Amygdala (tissue), 56 donors: ENCODE measurements at regions not wholly inside any gene's neighbourhood (a gene's known extent, or its start where the extent isn't known, plus 50 kb on each side); places are given as distances from the start of the nearest gene placed in this dataset.

Experiments used
- DNase-seq, 56 donors: peaks; one replicate each; lab custom pipeline; 2025; lab: John Stamatoyannopoulos, UW

GRCh38 chrX:10021461-10022272 lies 54.5 kb downstream of the CLDN34 start:
- no peak for DNase-seq

- DNase-seq, result no peak
These were observed 55.0 kb downstream of the CLDN34 start for GRCh38 chrX:10022273-10022541.

- no peak for DNase-seq
These were observed 55.6 kb downstream of the CLDN34 start for GRCh38 chrX:10022580-10023245.

GRCh38 chrX:10023821-10024220 lies 56.7 kb downstream of the CLDN34 start:
- DNase-seq, result no peak

GRCh38 chrX:10025742-10026493 lies 58.8 kb downstream of the CLDN34 start:
- DNase-seq, result peak in 2 of 56 donors; percentile 1 to 5

- no peak for DNase-seq
These were observed 61.3 kb downstream of the CLDN34 start for GRCh38 chrX:10028283-10029104.

- DNase-seq, result no peak
These were observed 63.4 kb downstream of the CLDN34 start for GRCh38 chrX:10030570-10030969.

GRCh38 chrX:10031746-10032145 lies 64.6 kb downstream of the CLDN34 start:
- no peak for DNase-seq

- no peak for DNase-seq
These were observed 65.0 kb downstream of the CLDN34 start for GRCh38 chrX:10032147-10032546.

- DNase-seq, result no peak
These were observed 66.3 kb downstream of the CLDN34 start for GRCh38 chrX:10033375-10034007.

GRCh38 chrX:10034740-10035260 lies 67.6 kb downstream of the CLDN34 start:
- no peak for DNase-seq

GRCh38 chrX:10038585-10038984 lies 71.4 kb downstream of the CLDN34 start:
- no peak for DNase-seq

GRCh38 chrX:10039821-10040793 lies 72.9 kb downstream of the CLDN34 start:
- no peak for DNase-seq

GRCh38 chrX:10040961-10041360 lies 73.8 kb downstream of the CLDN34 start:
- DNase-seq, result no peak

GRCh38 chrX:10041383-10041782 lies 74.2 kb downstream of the CLDN34 start:
- no peak for DNase-seq

- no peak for DNase-seq
These were observed 74.9 kb downstream of the CLDN34 start for GRCh38 chrX:10042055-10042454.

- no peak for DNase-seq
These were observed 76.2 kb downstream of the CLDN34 start for GRCh38 chrX:10043386-10043785.

GRCh38 chrX:10044021-10044420 lies 76.9 kb downstream of the CLDN34 start:
- DNase-seq, result no peak
